Muscle layer of duodenum (tissue), 2 donors: ENCODE measurements at regions not wholly inside any gene's neighbourhood (a gene's known extent, or its start where the extent isn't known, plus 50 kb on each side); places are given as distances from the start of the nearest gene placed in this dataset.
"Not testable (repeated sequence)": the region's sequence is repeated elsewhere in the genome, so short reads cannot be mapped to it uniquely, and the experiment has no call there.

Experiments
- H3K27ac ChIP-seq: one replicate; pipeline ENCODE4 v1.7.0; 2013; ENCODE audit warnings: mild to moderate bottlenecking, low read length
- H3K27me3 ChIP-seq: one replicate; pipeline ENCODE4 v1.7.0; 2013; ENCODE audit warnings: low read depth, mild to moderate bottlenecking, control low read depth, low read length
- H3K36me3 ChIP-seq, 2 donors: one replicate each; pipeline ENCODE4 v1.7.0; 2013; ENCODE audit warnings: low read length in 2 of 2, control low read depth in 1 of 2, mild to moderate bottlenecking in 1 of 2; ENCODE audit not compliant: insufficient read depth in 2 of 2, control insufficient read depth in 1 of 2
- H3K4me1 ChIP-seq, 2 donors: one replicate each; pipeline ENCODE4 v1.7.0; 2013; ENCODE audit warnings: low read length in 2 of 2, mild to moderate bottlenecking in 2 of 2, control low read depth in 1 of 2, moderate library complexity in 1 of 2; ENCODE audit not compliant: insufficient read depth in 2 of 2, control insufficient read depth in 1 of 2
- H3K4me3 ChIP-seq, 2 donors: one replicate each; pipeline ENCODE4 v1.7.0; 2013; ENCODE audit warnings: low read length in 2 of 2, low read depth in 1 of 2, mild to moderate bottlenecking in 1 of 2
- H3K9me3 ChIP-seq, 2 donors: one replicate each; pipeline ENCODE4 v1.7.0; 2013; ENCODE audit warnings: low read length in 2 of 2, control low read depth in 1 of 2, mild to moderate bottlenecking in 1 of 2; ENCODE audit not compliant: control insufficient read depth in 1 of 2
- donor health status: healthy.

DNA sequence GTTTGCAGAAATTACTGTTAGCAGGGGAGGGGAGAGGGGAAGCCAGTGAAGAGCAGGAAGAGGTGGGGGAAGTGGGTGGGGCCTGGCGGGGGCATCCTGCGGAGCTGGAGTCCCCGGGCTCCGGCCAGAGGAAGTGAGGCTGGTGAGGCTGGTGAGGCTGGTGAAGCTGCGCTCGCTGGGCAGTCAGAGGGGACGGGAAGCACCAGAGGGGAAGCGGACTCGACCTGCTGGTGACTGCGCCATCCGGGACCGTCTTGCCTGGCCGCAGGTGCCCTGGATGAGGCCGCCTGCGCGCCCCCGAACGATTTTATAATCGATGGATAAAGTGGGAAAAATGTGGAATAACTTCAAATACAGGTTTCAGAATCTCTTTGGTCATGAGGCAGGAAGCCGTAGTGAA lies 635.3 kb upstream of the MARCKS start:
- Histone ChIP-seq H3K4me1 (no peaks in the 10 kb centered on the region), H3K27me3 (no peaks in the 10 kb centered on the region), H3K36me3 (no peaks in the 10 kb centered on the region), H3K4me3 (no peak overlapping the region), H3K27ac (no peak overlapping the region), H3K9me3 (no peaks in the 10 kb centered on the region)

DNA sequence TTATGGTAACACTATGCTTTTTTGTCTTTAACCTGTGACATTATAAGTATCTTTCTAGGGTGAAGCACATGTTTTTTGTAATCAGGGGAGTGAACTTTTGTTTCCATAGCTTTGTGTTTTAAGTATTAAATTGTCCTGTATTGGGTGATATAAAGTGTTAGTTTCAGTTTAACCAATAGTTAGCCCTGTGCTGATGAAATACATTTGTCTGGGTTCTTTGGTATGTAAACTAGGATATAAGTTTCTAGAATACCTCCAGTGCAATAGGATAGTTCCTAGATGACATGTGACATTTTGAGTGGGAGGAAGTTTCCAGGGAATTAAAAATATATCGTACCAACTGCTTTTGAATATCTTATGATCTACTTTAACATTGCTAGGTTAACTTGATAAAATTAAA lies 611.0 kb upstream of the MARCKS start:
- Histone ChIP-seq H3K36me3 (no peaks in the 10 kb centered on the region), H3K4me1 (no peaks in the 10 kb centered on the region), H3K4me3 (no peak overlapping the region), H3K9me3 (no peaks in the 10 kb centered on the region), H3K27ac (no peak overlapping the region), H3K27me3 (no peaks in the 10 kb centered on the region)

DNA sequence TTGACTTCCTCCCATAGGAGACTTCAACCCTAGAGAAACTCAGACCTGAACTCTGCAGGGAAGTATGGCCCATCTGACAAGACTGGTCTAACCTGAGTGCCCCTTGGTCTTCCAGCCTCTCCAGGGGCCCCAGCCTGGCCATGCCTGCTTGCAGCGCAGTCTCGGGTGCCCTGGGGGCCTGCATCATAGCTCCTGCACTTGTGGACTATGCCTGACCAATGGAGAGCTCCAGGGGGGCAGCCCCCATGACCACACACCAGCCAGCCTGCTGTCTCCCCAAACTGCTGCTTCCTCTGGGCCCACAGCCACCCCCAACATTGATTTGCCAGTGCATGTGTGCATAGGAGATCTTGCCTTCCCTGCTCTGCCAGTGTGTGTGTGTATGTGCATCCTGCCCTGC lies 608.6 kb upstream of the MARCKS start:
- H3K9me3 ChIP-seq = no peaks in the 10 kb centered on the region
- no peak overlapping the region for H3K4me3 ChIP-seq
- no peak overlapping the region for H3K27ac ChIP-seq
- no peaks in the 10 kb centered on the region for H3K36me3 ChIP-seq
- H3K4me1 ChIP-seq = no peaks in the 10 kb centered on the region
- no peaks in the 10 kb centered on the region for H3K27me3 ChIP-seq

DNA sequence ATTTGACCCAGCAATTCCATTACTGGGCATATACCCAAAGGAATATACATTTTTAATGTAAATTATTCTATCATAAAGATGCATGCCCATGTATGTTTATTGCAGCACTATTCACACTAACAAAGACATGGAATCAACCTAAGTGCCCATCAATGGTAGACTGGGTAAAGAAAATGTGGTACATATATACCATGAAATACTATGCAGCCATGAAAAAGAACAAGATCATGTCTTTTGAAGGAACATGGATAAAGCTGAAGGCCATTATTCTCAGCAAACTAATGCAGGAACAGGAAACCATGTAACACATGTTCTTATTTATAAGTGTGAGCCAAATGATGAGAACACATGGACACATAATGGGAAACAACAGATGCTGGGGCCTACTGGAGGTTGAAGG lies 603.0 kb upstream of the MARCKS start:
- not testable (repeated sequence) for H3K4me1 ChIP-seq, H3K27ac ChIP-seq, H3K36me3 ChIP-seq, H3K27me3 ChIP-seq, H3K9me3 ChIP-seq, H3K4me3 ChIP-seq

DNA sequence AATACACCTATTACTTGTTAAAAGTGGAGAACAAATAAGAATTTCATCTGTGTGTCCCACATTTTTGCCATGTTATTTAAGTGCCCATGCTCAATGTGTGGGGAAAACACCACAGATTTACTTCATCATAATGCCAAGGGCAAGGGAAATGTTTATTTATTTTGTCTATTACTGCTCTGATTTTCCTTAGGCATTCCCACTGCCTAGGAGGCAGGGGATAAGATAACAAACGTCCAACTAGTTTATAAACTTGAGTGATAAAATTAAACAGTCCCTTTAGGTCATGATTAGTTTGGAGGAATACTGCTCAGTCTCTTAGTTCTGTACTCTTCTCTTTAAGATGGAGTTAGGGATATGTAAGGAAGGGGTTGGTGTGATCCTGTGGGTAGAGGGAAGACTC lies 598.4 kb upstream of the MARCKS start:
- H3K27ac ChIP-seq = no peak overlapping the region
- peaks cover 0 to 5% of the 10 kb centered on the region in 2 donors for H3K9me3 ChIP-seq
- H3K4me3 ChIP-seq = no peak overlapping the region
- H3K27me3 ChIP-seq = no peaks in the 10 kb centered on the region
- no peaks in the 10 kb centered on the region for H3K36me3 ChIP-seq
- H3K4me1 ChIP-seq = no peaks in the 10 kb centered on the region

DNA sequence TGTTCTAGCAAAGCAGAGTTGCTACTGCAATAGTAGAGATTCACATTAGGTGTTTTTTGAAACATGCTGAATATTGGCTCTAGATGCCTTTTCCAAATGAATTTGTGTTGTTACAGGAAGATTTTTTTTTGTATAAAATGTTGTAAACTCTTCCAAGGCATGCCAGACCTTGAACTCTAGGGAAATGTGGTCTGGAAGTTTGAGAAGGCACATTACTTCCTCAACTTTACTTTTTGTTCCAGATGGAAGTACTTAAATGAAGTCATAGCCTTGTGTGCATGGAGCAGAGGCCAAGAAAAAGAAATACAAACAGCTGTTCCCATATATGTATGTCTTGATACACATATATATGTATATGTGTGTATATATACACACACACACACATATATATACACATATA lies 585.7 kb upstream of the MARCKS start:
- no peaks in the 10 kb centered on the region for H3K36me3 ChIP-seq
- no peaks in the 10 kb centered on the region for H3K4me1 ChIP-seq
- no peaks in the 10 kb centered on the region for H3K27me3 ChIP-seq
- peaks cover 16 to 40% of the 10 kb centered on the region in 2 donors for H3K9me3 ChIP-seq
- H3K27ac ChIP-seq = no peak overlapping the region
- no peak overlapping the region for H3K4me3 ChIP-seq

GRCh38 chr6:113276601-113277000 lies 580.5 kb upstream of the MARCKS start:
- Histone ChIP-seq H3K36me3 (no peaks in the 10 kb centered on the region), H3K27ac (no peak overlapping the region), H3K4me3 (no peak overlapping the region), H3K4me1 (no peaks in the 10 kb centered on the region), H3K27me3 (no peaks in the 10 kb centered on the region), H3K9me3 (no peaks in the 10 kb centered on the region)

DNA sequence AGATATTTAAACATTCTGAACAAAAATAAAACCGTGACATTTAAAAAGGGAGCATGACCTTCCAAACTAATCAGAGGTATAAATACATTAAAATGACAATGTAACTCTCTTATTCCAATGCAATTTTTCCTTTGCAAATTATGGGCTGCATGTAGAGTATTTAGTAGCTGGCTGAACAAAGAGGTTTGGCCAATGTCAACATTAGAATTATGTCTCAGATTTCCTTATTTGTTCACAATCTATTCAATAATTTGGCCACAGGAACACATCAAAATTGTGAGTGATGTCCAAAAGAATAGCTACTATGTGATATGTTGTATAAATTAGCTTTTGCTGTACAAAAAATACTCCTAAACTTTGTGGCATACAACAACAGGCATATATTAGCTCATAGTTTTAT lies 580.0 kb upstream of the MARCKS start:
- Histone ChIP-seq H3K9me3 (no peaks in the 10 kb centered on the region), H3K27me3 (no peaks in the 10 kb centered on the region), H3K27ac (no peak overlapping the region), H3K4me1 (no peaks in the 10 kb centered on the region), H3K4me3 (no peak overlapping the region), H3K36me3 (no peaks in the 10 kb centered on the region)

DNA sequence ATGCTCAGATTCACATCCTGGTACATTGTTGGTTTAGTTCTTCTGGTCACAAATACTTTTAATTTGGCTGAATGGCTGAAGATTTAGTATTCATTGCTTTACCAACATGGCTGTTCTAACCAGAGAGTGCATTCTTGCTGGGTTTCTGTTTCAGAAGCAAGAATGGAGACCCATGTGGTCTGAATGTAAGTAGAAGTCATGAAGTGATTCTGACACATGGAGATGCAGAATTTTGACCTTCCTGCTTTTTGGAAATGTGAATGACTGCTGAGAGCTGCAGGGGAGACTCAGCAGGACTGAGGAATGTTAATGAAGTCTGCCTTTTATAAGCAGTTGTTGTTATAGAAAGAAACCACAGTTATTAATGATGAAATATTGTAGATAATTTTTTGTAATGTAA lies 576.1 kb upstream of the MARCKS start:
- no peak overlapping the region for H3K27ac ChIP-seq
- no peaks in the 10 kb centered on the region for H3K36me3 ChIP-seq
- no peak overlapping the region for H3K4me3 ChIP-seq
- no peaks in the 10 kb centered on the region for H3K27me3 ChIP-seq
- H3K4me1 ChIP-seq = no peaks in the 10 kb centered on the region
- no peaks in the 10 kb centered on the region for H3K9me3 ChIP-seq

DNA sequence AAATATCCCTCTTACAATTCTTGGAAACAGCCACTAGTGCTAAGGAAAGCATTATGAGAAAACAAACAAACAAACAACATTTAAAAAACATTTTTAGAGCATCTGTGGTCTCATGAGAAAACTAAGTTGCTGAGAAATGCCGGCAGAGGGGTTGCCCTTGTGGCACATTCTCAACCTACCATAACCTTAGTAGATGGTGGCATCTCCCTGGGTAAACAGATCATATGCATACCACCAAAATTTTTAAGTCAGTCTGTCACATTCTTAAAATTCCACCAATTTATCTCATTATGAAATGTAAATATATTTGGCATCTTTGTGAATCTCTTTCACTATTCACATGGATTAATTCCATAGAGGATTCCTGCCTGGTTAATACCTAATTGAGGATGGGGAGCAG lies 575.7 kb upstream of the MARCKS start:
- no peaks in the 10 kb centered on the region for H3K27me3 ChIP-seq
- H3K9me3 ChIP-seq = peaks cover 0 to 2% of the 10 kb centered on the region in 2 donors
- H3K4me1 ChIP-seq = no peaks in the 10 kb centered on the region
- no peak overlapping the region for H3K27ac ChIP-seq
- no peak overlapping the region for H3K4me3 ChIP-seq
- H3K36me3 ChIP-seq = no peaks in the 10 kb centered on the region

DNA sequence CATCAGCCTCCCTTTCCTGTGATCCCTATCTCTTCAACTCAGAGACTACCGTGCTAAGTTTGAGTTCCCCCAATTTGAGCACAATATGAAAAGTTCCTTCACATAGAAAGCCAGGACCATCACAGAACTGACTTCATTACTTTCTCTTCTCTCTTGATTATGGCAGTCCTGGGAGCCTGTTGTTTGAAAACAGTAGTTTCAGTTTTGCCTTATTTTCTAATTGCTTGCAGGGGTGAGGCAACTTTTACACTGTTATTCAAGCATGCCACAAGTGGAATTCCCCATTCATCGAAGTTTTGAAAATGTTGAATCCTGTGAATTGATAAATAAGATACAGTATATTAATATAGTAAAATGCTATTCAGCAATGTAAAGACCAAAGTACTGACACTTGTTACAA lies 569.7 kb upstream of the MARCKS start:
- Histone ChIP-seq H3K9me3 (peaks cover 0 to 4% of the 10 kb centered on the region in 2 donors), H3K27me3 (no peaks in the 10 kb centered on the region), H3K36me3 (no peaks in the 10 kb centered on the region), H3K4me1 (peaks cover 0 to 7% of the 10 kb centered on the region in 2 donors), H3K27ac (no peak overlapping the region), H3K4me3 (no peak overlapping the region)

DNA sequence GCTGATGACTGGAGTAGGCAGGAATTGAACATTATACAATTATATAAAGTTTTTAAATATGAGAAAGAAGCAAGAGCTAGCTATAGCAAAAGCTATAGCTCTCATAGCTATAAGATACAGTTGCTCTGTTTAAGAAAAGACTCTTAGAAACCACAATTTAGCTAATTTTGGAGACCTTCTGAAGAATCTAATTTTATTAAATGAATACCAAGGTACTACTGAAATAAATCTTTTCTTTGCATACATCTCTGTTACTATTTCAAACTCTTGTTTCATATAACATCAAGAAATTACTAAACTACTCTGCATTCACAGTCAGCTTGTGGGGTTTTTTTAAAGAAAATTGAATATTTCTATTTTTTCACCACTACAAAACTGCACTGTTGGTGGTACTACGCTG lies 568.7 kb upstream of the MARCKS start:
- no peak overlapping the region for H3K27ac ChIP-seq
- H3K9me3 ChIP-seq = peaks cover 0 to 4% of the 10 kb centered on the region in 2 donors
- H3K4me1 ChIP-seq = peaks cover 0 to 12% of the 10 kb centered on the region in 2 donors
- no peak overlapping the region for H3K4me3 ChIP-seq
- H3K36me3 ChIP-seq = no peaks in the 10 kb centered on the region
- H3K27me3 ChIP-seq = no peaks in the 10 kb centered on the region
